HL-60 (cell line): ENCODE measurements at regions not wholly inside any gene's neighbourhood (a gene's known extent, or its start where the extent isn't known, plus 50 kb on each side); places are given as distances from the start of the nearest gene placed in this dataset.

ENCODE experiments used
- DNase-seq, 2 experiments: peaks; one replicate each; pipeline ENCODE4 v3.0.0-alpha.2; 2010 to 2020; ENCODE audit warnings: low read depth in 1 of 2, low spot score in 1 of 2
- H3K27ac ChIP-seq: fragments of 250-450 bp; sonication (Bioruptor Pico); replicated peaks from 2 replicates; pipeline ENCODE4 v1.5.1; 2020; ENCODE audit warnings: mild to moderate bottlenecking, moderate library complexity
- H3K27me3 ChIP-seq: fragments of 250-450 bp; sonication (Bioruptor Pico); 2 replicates; pipeline ENCODE4 v1.5.1; 2021; ENCODE audit warnings: mild to moderate bottlenecking, moderate library complexity; ENCODE audit not compliant: insufficient read depth, poor library complexity, severe bottlenecking
- H3K4me3 ChIP-seq: replicated peaks from 2 replicates; pipeline ENCODE4 v1.5.1; 2011; ENCODE audit warnings: mild to moderate bottlenecking, control low read depth, low read length; ENCODE audit not compliant: insufficient read depth
- CTCF ChIP-seq: IDR thresholded peaks from one replicate; pipeline ENCODE4 v1.5.1; 2011; ENCODE audit warnings: low read length, control low read depth, inconsistent platforms; ENCODE audit not compliant: insufficient read depth
- GABPA ChIP-seq: IDR thresholded peaks from 2 replicates; pipeline ENCODE4 v1.6.1; 2012; ENCODE audit warnings: low read depth
- POLR2AphosphoS5 ChIP-seq: IDR thresholded peaks from 2 replicates; pipeline ENCODE4 v1.6.1; 2012; ENCODE audit warnings: low read depth
- REST ChIP-seq: IDR thresholded peaks from 2 replicates; pipeline ENCODE4 v1.6.1; 2012; ENCODE audit warnings: low read depth; ENCODE audit not compliant: insufficient replicate concordance
- SPI1 ChIP-seq: IDR thresholded peaks from 2 replicates; pipeline ENCODE4 v1.6.1; 2012; ENCODE audit warnings: low read depth, mild to moderate bottlenecking, borderline replicate concordance

- no peak for TF ChIP-seq GABPA
- no peak for TF ChIP-seq POLR2AphosphoS5
- no peak for TF ChIP-seq REST
- TF ChIP-seq SPI1, result no peak
- TF ChIP-seq CTCF, result no peak
- no peak overlapping the region for H3K27ac ChIP-seq
- no peak for DNase-seq
Observed at GRCh38 chr11:119473901-119474681, 51.1 kb upstream of the THY1 start.

GRCh38 chr11:119473226-119473625 lies 50.3 kb upstream of the THY1 start:
- TF ChIP-seq SPI1, result no peak
- no peak for TF ChIP-seq GABPA
- TF ChIP-seq POLR2AphosphoS5, result no peak
- TF ChIP-seq CTCF, result no peak
- TF ChIP-seq REST, result no peak
- Histone ChIP-seq H3K27ac (no peak overlapping the region), H3K27me3 (peaks cover 3% of the 10 kb centered on the region), H3K4me3 (no peak overlapping the region)
- no peak for DNase-seq

More at GRCh38 chr11:119473901-119474681, 51.1 kb upstream of the THY1 start:
- no peak overlapping the region for H3K4me3 ChIP-seq
- H3K27me3 ChIP-seq, result peaks cover 3% of the 10 kb centered on the region

- DNase-seq, result no peak
- H3K4me3 ChIP-seq, result no peak overlapping the region
- H3K27me3 ChIP-seq, result peaks cover 3% of the 10 kb centered on the region
- TF ChIP-seq REST, result no peak
- TF ChIP-seq POLR2AphosphoS5, result no peak
- no peak for TF ChIP-seq CTCF
- no peak for TF ChIP-seq GABPA
- TF ChIP-seq SPI1, result no peak
- no peak overlapping the region for H3K27ac ChIP-seq
Observed at GRCh38 chr11:119472856-119473222, 49.9 kb upstream of the THY1 start.
